Lower lobe of right lung (tissue), 2 donors: ENCODE measurements at regions not wholly inside any gene's neighbourhood (a gene's known extent, or its start where the extent isn't known, plus 50 kb on each side); places are given as distances from the start of the nearest gene placed in this dataset.
"Not testable (repeated sequence)": the region's sequence is repeated elsewhere in the genome, so short reads cannot be mapped to it uniquely, and the experiment has no call there.

Source experiments
- ATAC-seq, 2 donors: fragments of 200-7000 bp; cut with Tn5 transposase; one replicate each; pipeline ENCODE4 v1.9.1; 2020 to 2022; ENCODE audit warnings: mild to moderate bottlenecking in 2 of 2, moderate library complexity in 2 of 2
- DNase-seq: peaks from one replicate; pipeline ENCODE4 v3.0.0-alpha.2; 2020
- H3K27ac ChIP-seq: fragments of 200-600 bp; one replicate; pipeline ENCODE4 v1.8.0; 2022
- H3K27me3 ChIP-seq: fragments of 200-600 bp; one replicate; pipeline ENCODE4 v1.8.0; 2022; ENCODE audit warnings: low read depth
- H3K36me3 ChIP-seq: fragments of 200-600 bp; one replicate; pipeline ENCODE4 v1.8.0; 2022; ENCODE audit warnings: mild to moderate bottlenecking
- H3K4me1 ChIP-seq: fragments of 200-600 bp; one replicate; pipeline ENCODE4 v1.8.0; 2022
- H3K4me3 ChIP-seq: fragments of 200-600 bp; one replicate; pipeline ENCODE4 v1.8.0; 2022; ENCODE audit warnings: mild to moderate bottlenecking
- H3K9me3 ChIP-seq: fragments of 200-600 bp; one replicate; pipeline ENCODE4 v1.8.0; 2022
- CTCF ChIP-seq: fragments of 200-600 bp; IDR thresholded peaks from one replicate; pipeline ENCODE4 v1.8.0; 2022; ENCODE audit warnings: antibody characterized with exemption, mild to moderate bottlenecking
- intact Hi-C: fragments of 100-400 bp; cut with DNase I; formaldehyde crosslinking; loops from one replicate; pipeline ENCODE4 v1.11.0; 2022
- donor health status: DM: no; HTN: yes; CAD: no; lungs with severe emphysema.

DNA sequence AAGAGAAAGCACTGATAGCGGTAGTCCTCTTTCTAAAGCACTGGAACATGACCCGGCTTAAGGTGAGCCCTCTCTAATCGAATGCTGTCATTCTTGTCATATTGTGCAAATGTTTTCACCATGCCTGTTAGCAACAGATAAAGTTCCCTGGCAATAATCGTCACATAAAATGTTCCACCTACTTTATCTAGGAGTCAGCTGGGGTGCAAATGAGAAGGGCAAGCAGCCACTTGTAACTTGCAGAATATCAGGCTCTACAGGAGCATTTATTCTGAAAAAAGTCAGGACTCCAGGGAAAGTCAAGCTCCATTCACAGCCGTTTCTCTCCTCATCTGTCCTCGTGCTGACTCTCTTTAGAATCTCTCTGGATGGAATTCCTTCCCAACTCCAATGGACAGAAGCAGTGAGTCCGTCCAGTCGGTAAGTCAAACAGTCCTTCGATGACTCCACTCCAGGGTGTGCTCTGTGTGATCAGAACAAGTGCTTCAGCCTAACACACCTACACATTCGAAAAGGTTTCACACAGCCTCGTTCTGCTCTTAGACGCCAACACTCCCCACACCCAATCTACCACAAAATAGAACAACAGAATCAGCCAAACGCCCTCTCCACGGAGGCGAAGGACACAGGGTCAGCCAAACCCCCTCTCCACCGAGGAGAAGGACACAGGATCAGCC, 101.7 kb upstream of the FRG1 start:
- Histone ChIP-seq H3K27ac (no peak overlapping the region), H3K36me3 (no peaks in the 10 kb centered on the region), H3K4me1 (no peaks in the 10 kb centered on the region), H3K27me3 (no peaks in the 10 kb centered on the region), H3K9me3 (no peaks in the 10 kb centered on the region), H3K4me3 (no peak overlapping the region)
- no peak for ATAC-seq
- DNase-seq: no peak
- intact Hi-C loops: no loop called here
- TF ChIP-seq CTCF: no peak

DNA sequence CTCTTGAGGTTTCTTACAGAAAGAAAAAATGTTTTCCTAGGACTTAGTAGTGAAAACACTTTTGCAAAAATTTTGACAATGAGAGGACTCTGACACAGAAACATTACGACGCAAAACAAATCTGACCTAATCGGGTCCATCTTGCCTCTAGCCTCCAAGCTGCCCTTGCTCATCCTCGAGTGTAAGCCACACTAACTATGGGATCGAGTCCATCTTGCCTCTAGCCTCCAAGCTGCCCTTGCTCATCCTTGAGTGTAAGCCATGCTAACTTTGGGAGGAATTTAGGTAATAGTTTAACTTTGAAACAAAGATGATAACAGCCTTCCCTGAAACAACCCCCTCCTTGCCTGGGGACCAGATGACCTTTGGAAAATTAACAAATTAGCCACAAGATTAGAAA, 100.3 kb upstream of the FRG1 start:
- no peaks in the 10 kb centered on the region for H3K9me3 ChIP-seq
- no peak for DNase-seq
- H3K36me3 ChIP-seq: no peaks in the 10 kb centered on the region
- no peak overlapping the region for H3K4me3 ChIP-seq
- intact Hi-C loops: no loop called here
- H3K27me3 ChIP-seq: no peaks in the 10 kb centered on the region
- no peak for TF ChIP-seq CTCF
- peak in 1 of 2 donors; percentile 94 for ATAC-seq
- H3K27ac ChIP-seq: no peak overlapping the region
- H3K4me1 ChIP-seq: no peaks in the 10 kb centered on the region

- Histone ChIP-seq H3K9me3 (no peaks in the 10 kb centered on the region), H3K27ac (no peak overlapping the region), H3K4me1 (no peaks in the 10 kb centered on the region), H3K36me3 (no peaks in the 10 kb centered on the region), H3K4me3 (no peak overlapping the region), H3K27me3 (no peaks in the 10 kb centered on the region)
- ATAC-seq (no peak), DNase-seq (no peak)
- intact Hi-C loops: no loop called here
- no peak for TF ChIP-seq CTCF
Measured at GRCh38 chr4:189843413-189844009, 97.2 kb upstream of the FRG1 start.

DNA sequence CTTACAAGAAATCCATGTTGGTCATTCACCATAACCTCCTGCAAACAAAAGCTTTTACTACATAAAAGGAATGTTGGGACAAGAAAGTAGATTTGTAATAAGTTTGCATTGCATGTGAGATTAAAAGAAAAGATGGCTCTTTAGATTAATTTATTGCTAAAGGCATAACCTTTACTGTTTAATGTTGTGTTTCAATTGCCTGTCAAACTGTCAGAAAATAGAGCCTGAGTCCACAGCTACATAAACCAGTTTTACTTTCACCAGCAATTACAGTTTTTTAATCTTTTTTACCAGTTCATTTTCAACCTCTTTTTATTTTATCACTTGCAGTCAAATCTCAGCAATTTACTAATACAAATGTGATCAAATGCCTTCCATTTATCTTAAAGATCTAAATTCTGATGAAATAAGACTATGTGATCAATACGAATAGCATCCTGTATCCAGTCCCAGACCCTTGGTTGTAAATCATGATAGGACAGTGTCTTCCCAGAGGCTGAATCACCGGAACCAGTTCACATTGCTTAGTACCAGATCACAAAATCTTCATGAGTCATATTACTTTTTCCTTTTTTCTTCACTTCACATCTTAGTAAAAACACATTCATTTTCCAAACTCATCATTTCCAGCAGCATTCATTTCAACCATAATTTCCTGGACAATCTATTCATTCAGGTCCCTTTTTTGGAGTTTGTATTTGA, 95.4 kb upstream of the FRG1 start:
- ATAC-seq (no peak), DNase-seq (no peak)
- intact Hi-C loops: no loop called here
- no peaks in the 10 kb centered on the region for H3K27me3 ChIP-seq
- no peaks in the 10 kb centered on the region for H3K36me3 ChIP-seq
- no peak for TF ChIP-seq CTCF
- H3K9me3 ChIP-seq: no peaks in the 10 kb centered on the region
- H3K4me3 ChIP-seq: no peak overlapping the region
- no peaks in the 10 kb centered on the region for H3K4me1 ChIP-seq
- H3K27ac ChIP-seq: no peak overlapping the region

GRCh38 chr4:189846094-189846493, 94.6 kb upstream of the FRG1 start:
- H3K27me3 ChIP-seq, DNase-seq, H3K4me1 ChIP-seq, H3K9me3 ChIP-seq, ATAC-seq, H3K4me3 ChIP-seq, H3K36me3 ChIP-seq, H3K27ac ChIP-seq, intact Hi-C loops: not testable (repeated sequence)

- H3K4me3 ChIP-seq, ATAC-seq, H3K27me3 ChIP-seq, intact Hi-C loops, H3K27ac ChIP-seq, H3K36me3 ChIP-seq, H3K4me1 ChIP-seq, H3K9me3 ChIP-seq: not testable (repeated sequence)
- peak; percentile 51 for DNase-seq
Measured at GRCh38 chr4:189846608-189847007, 94.1 kb upstream of the FRG1 start.

GRCh38 chr4:189848672-189849071, 92.0 kb upstream of the FRG1 start:
- H3K36me3 ChIP-seq, ATAC-seq, H3K9me3 ChIP-seq, H3K4me1 ChIP-seq, H3K27ac ChIP-seq, H3K27me3 ChIP-seq, DNase-seq, intact Hi-C loops, H3K4me3 ChIP-seq: not testable (repeated sequence)
